ENCODE measurements at regions not wholly inside any gene's neighbourhood (a gene's known extent, or its start where the extent isn't known, plus 50 kb on each side); places are given as distances from the start of the nearest gene placed in this dataset.

- TF ChIP-seq POLR2A (IDR thresholded peaks at IDR 0.05; ENCODE audit: low read length) = no peak
- TF ChIP-seq GATA1 (IDR thresholded peaks at IDR 0.05; ENCODE audit: low read depth, low read length) = no peak
These were observed 184.5 kb upstream of the HEY2 start for GRCh38 chr6:125564941-125565340.
